ENCODE measurements at regions not wholly inside any gene's neighbourhood (a gene's known extent, or its start where the extent isn't known, plus 50 kb on each side); places are given as distances from the start of the nearest gene placed in this dataset.

GRCh38 chr13:64962404-64962803, 2267.7 kb downstream of the PCDH9 start:
- Histone ChIP-seq H4K20me1 (ENCODE audit: insufficient read depth, low read length) (no peaks in the 10 kb centered on the region), H3K9me2 (replicated peaks; ENCODE audit: insufficient read depth, low read length) (no peaks in the 10 kb centered on the region), H3K27me3 (replicated peaks; ENCODE audit: insufficient read depth, low read length) (no peaks in the 10 kb centered on the region), H3K9ac (ENCODE audit: low read length) (no peak overlapping the region), H3K4me3 (ENCODE audit: low read length) (no peak overlapping the region), H3K36me3 (replicated peaks; ENCODE audit: insufficient read depth, low read length) (no peaks in the 10 kb centered on the region), H3K4me2 (ENCODE audit: low read depth, low read length) (no peak overlapping the region), H3K79me2 (ENCODE audit: low read length) (no peaks in the 10 kb centered on the region), H3K27ac (ENCODE audit: low read length) (no peak overlapping the region), H3F3A (ENCODE audit: insufficient read depth, low read length) (no peaks in the 10 kb centered on the region), H3K9me3 (replicated peaks; ENCODE audit: insufficient read depth, low read length) (no peaks in the 10 kb centered on the region), H2AFZ (ENCODE audit: low read length) (no peak overlapping the region), H3K4me1 (ENCODE audit: low read length) (no peaks in the 10 kb centered on the region)
- TF ChIP-seq EZH2phosphoT487 (IDR thresholded peaks at IDR 0.05; ENCODE audit: low read length), result no peak
- TF ChIP-seq CTCF (IDR thresholded peaks at IDR 0.05; ENCODE audit: low read length), result no peak
- TF ChIP-seq EZH2 (optimal IDR thresholded peaks at IDR 0.05; ENCODE audit: low read depth, low read length), result no peak
- DNase-seq, result no peak

GRCh38 chr13:64959276-64959675, 2270.9 kb downstream of the PCDH9 start:
- no peaks in the 10 kb centered on the region for H4K20me1 ChIP-seq (ENCODE audit: insufficient read depth, low read length)
- no peak overlapping the region for H3K27ac ChIP-seq (ENCODE audit: low read length)
- H3K79me2 ChIP-seq (ENCODE audit: low read length), result no peaks in the 10 kb centered on the region
- DNase-seq, result no peak
- no peak overlapping the region for H3K4me3 ChIP-seq (ENCODE audit: low read length)
- no peak for TF ChIP-seq EZH2 (optimal IDR thresholded peaks at IDR 0.05; ENCODE audit: low read depth, low read length)
- TF ChIP-seq CTCF (IDR thresholded peaks at IDR 0.05; ENCODE audit: low read length), result no peak
- TF ChIP-seq EZH2phosphoT487 (IDR thresholded peaks at IDR 0.05; ENCODE audit: low read length), result no peak
- H3K4me2 ChIP-seq (ENCODE audit: low read depth, low read length), result no peak overlapping the region
- H3K4me1 ChIP-seq (ENCODE audit: low read length), result no peaks in the 10 kb centered on the region
- H3K36me3 ChIP-seq (replicated peaks; ENCODE audit: insufficient read depth, low read length), result no peaks in the 10 kb centered on the region
- no peaks in the 10 kb centered on the region for H3K9me3 ChIP-seq (replicated peaks; ENCODE audit: insufficient read depth, low read length)
- no peaks in the 10 kb centered on the region for H3K27me3 ChIP-seq (replicated peaks; ENCODE audit: insufficient read depth, low read length)
- H3K9ac ChIP-seq (ENCODE audit: low read length), result no peak overlapping the region
- no peaks in the 10 kb centered on the region for H3F3A ChIP-seq (ENCODE audit: insufficient read depth, low read length)
- H2AFZ ChIP-seq (ENCODE audit: low read length), result no peak overlapping the region
- H3K9me2 ChIP-seq (replicated peaks; ENCODE audit: insufficient read depth, low read length), result no peaks in the 10 kb centered on the region

- Histone ChIP-seq H3K4me1 (ENCODE audit: low read length) (no peaks in the 10 kb centered on the region), H3K27me3 (replicated peaks; ENCODE audit: insufficient read depth, low read length) (no peaks in the 10 kb centered on the region), H3K27ac (ENCODE audit: low read length) (no peak overlapping the region), H2AFZ (ENCODE audit: low read length) (no peak overlapping the region), H3K36me3 (replicated peaks; ENCODE audit: insufficient read depth, low read length) (no peaks in the 10 kb centered on the region), H3K9me2 (replicated peaks; ENCODE audit: insufficient read depth, low read length) (no peaks in the 10 kb centered on the region), H3K4me3 (ENCODE audit: low read length) (no peak overlapping the region), H3K9ac (ENCODE audit: low read length) (no peak overlapping the region), H3K79me2 (ENCODE audit: low read length) (no peaks in the 10 kb centered on the region), H3K4me2 (ENCODE audit: low read depth, low read length) (no peak overlapping the region), H3F3A (ENCODE audit: insufficient read depth, low read length) (no peaks in the 10 kb centered on the region), H3K9me3 (replicated peaks; ENCODE audit: insufficient read depth, low read length) (no peaks in the 10 kb centered on the region), H4K20me1 (ENCODE audit: insufficient read depth, low read length) (no peaks in the 10 kb centered on the region)
- no peak for DNase-seq
- TF ChIP-seq EZH2phosphoT487 (IDR thresholded peaks at IDR 0.05; ENCODE audit: low read length) (no peak), EZH2 (optimal IDR thresholded peaks at IDR 0.05; ENCODE audit: low read depth, low read length) (no peak), CTCF (IDR thresholded peaks at IDR 0.05; ENCODE audit: low read length) (no peak)
Measured at GRCh38 chr13:64958106-64958505, 2272.0 kb downstream of the PCDH9 start.

All from MM.1S (cell line).